Ishikawa (cell line): ENCODE measurements at regions not wholly inside any gene's neighbourhood (a gene's known extent, or its start where the extent isn't known, plus 50 kb on each side); places are given as distances from the start of the nearest gene placed in this dataset.

Experiments
- CEBPB ChIP-seq: IDR thresholded peaks from 2 replicates; pipeline ENCODE4 v1.6.1; 2012
- CREB1 ChIP-seq: IDR thresholded peaks from 2 replicates; pipeline ENCODE4 v1.6.1; 2012; ENCODE audit warnings: low read depth
- EGR1 ChIP-seq: IDR thresholded peaks from 2 replicates; pipeline ENCODE4 v1.6.1; 2012
- EP300 ChIP-seq: IDR thresholded peaks from 2 replicates; pipeline ENCODE4 v1.6.1; 2012; ENCODE audit warnings: borderline replicate concordance
- FOXM1 ChIP-seq: IDR thresholded peaks from 2 replicates; pipeline ENCODE4 v1.6.1; 2012; ENCODE audit warnings: low read depth, borderline replicate concordance
- MAX ChIP-seq: IDR thresholded peaks from 2 replicates; pipeline ENCODE4 v1.6.1; 2012
- NFIC ChIP-seq: IDR thresholded peaks from 2 replicates; pipeline ENCODE4 v1.6.1; 2012
- RAD21 ChIP-seq: IDR thresholded peaks from 2 replicates; pipeline ENCODE4 v1.6.1; 2012; ENCODE audit warnings: low read depth
- REST ChIP-seq: IDR thresholded peaks from 2 replicates; pipeline ENCODE4 v1.6.1; 2012; ENCODE audit warnings: low read depth, mild to moderate bottlenecking
- TAF1 ChIP-seq: IDR thresholded peaks from 2 replicates; pipeline ENCODE4 v1.6.1; 2012; ENCODE audit warnings: low read depth, mild to moderate bottlenecking
- TCF12 ChIP-seq: IDR thresholded peaks from 2 replicates; pipeline ENCODE4 v1.6.1; 2012; ENCODE audit warnings: low read depth
- TEAD4 ChIP-seq: IDR thresholded peaks from 2 replicates; pipeline ENCODE4 v1.6.1; 2012
- YY1 ChIP-seq: IDR thresholded peaks from 2 replicates; pipeline ENCODE4 v1.6.1; 2012; ENCODE audit warnings: low read depth
- ZBTB7A ChIP-seq: IDR thresholded peaks from 2 replicates; pipeline ENCODE4 v1.6.1; 2012; ENCODE audit warnings: low read depth
- TF ChIP-seq, protein P1 (sequence below): IDR thresholded peaks from 2 replicates; pipeline ENCODE4 v1.6.1; 2012

DNA sequence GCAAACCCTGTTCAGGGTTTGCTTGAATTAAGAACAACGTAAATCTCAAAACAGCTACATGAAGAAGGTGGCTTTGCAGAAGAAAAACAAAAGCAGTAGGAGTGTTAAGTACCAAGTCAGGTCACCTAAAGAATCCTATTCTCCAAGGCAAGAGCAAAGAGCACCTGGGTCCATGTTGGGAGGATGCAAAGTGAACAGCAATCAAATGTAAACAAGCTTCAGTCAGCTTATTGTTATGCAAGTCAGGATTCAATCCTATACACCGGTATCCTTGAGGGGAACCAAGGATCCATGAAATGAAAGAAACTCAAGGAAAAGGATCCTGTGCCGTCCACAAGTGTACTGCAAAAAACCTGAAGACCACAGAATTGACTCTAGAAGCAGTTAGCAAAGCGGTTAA, 261.0 kb upstream of the DDX18 start:
- TF ChIP-seq EGR1, result no peak
- no peak for TF ChIP-seq EP300
- TF ChIP-seq CEBPB, result no peak
- no peak for TF ChIP-seq NFIC
- TF ChIP-seq RAD21, result no peak
- TF ChIP-seq CREB1, result no peak
- no peak for TF ChIP-seq TEAD4
- no peak for TF ChIP-seq REST
- TF ChIP-seq, protein P1, sequence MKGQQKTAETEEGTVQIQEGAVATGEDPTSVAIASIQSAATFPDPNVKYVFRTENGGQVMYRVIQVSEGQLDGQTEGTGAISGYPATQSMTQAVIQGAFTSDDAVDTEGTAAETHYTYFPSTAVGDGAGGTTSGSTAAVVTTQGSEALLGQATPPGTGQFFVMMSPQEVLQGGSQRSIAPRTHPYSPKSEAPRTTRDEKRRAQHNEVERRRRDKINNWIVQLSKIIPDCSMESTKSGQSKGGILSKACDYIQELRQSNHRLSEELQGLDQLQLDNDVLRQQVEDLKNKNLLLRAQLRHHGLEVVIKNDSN, result no peak
- no peak for TF ChIP-seq FOXM1
- TF ChIP-seq YY1, result no peak
- no peak for TF ChIP-seq MAX

- TF ChIP-seq FOXM1 (no peak), CEBPB (no peak)
Observed at GRCh38 chr2:117555965-117556364, 258.5 kb upstream of the DDX18 start.

DNA sequence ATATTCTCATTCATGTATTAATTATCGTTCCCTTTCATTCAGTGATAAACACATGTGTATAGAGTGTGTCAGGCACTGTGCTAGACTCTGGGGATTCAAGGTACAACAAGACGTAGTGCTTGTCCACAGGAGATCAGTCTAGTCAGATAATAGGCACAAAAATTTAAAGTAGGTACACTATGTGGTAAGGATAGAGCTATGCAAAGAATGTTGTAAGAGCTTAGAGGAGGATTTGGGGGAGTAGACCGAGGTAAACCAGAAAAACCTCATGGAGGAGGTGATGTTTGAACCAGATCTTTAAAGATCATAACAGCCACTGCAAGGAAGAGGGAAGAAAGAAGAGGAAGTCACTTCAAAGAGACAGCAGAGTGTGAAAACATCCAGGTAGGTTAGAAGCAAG, 256.9 kb upstream of the DDX18 start:
- no peak for TF ChIP-seq YY1
- no peak for TF ChIP-seq EGR1
- no peak for TF ChIP-seq MAX
- no peak for TF ChIP-seq TCF12
- TF ChIP-seq CREB1, result no peak
- TF ChIP-seq RAD21, result no peak
- TF ChIP-seq TAF1, result no peak
- no peak for TF ChIP-seq EP300
- no peak for TF ChIP-seq FOXM1
- no peak for TF ChIP-seq CEBPB
- no peak for TF ChIP-seq ZBTB7A
- TF ChIP-seq REST, result no peak
- TF ChIP-seq TEAD4, result no peak
- no peak for TF ChIP-seq NFIC
- TF ChIP-seq, protein P1, result no peak

- TF ChIP-seq TAF1 (no peak), NFIC (peak; percentile 36; the same call in 1 of the 2 replicates)
Observed at GRCh38 chr2:117562654-117563053, 251.8 kb upstream of the DDX18 start.

DNA sequence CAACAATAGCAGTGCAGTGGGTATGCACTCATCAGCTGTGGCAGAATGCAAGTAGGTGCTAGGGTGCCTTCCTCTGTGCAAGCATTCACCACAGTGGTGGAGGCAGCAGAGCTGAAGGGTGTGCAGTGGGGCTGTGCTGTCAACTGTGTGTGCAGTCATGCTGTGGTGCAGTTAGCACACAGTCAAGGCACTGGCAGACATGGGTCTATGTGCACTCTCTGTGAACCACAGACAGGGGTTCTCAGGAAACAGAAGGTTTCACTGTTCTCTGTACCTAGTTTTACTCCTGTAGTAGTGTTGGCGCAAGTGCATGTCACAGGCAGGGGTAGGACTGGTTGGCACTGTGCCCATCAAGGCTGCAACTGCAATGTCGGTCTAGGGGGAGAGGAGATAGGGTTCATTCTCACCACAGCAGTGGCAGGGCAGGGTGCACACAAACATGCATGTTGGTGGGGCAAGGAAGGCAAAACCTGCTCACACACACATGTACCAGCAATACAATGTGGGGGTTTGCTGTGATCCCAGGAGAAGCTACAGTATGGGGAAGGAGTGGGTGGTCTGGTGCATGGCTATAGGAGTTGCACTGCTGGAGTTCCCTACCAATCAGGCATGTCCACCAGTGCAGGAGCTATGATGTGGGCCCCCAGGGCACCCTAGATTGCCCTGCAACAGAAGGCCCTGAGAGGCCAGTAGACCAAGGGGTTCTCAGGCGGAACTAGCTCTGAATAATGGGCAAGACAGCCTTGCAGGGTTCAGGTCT, 242.7 kb upstream of the DDX18 start:
- TF ChIP-seq EGR1 (no peak), TAF1 (no peak), EP300 (no peak), CEBPB (no peak), TEAD4 (no peak), MAX (no peak), YY1 (no peak), REST (no peak), FOXM1 (no peak), NFIC (no peak), ZBTB7A (no peak), TCF12 (no peak), CREB1 (no peak), RAD21 (no peak)
- TF ChIP-seq, protein P1, result no peak
